GM19240 (cell line): ENCODE measurements at regions not wholly inside any gene's neighbourhood (a gene's known extent, or its start where the extent isn't known, plus 50 kb on each side); places are given as distances from the start of the nearest gene placed in this dataset.
"Not testable (repeated sequence)": the region's sequence is repeated elsewhere in the genome, so short reads cannot be mapped to it uniquely, and the experiment has no call there.

ENCODE experiments used
- DNase-seq: peaks from one replicate; pipeline ENCODE4 v3.0.0; 2011; ENCODE audit warnings: low spot score; ENCODE audit not compliant: insufficient read length

DNA sequence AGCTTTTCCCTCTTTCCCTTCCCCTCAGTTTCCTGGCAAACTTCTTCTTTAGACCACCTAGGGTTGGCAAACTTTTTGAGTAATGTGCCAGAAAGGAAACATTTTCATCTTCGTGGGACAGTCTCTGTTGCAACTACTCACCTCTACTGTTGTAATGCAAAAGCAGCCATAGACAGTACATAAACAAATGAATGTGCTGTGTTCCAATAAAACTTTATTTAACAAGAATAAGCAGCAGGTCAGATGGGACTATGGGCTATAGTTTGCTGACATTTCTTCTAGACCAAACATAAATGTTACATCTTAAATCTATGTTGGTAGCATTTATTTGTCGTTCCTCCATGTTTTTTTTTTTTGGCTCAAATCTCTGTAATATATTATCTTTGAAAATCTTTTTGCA is 552.4 kb downstream of the EDEM1 start:
- DNase-seq, result no peak

DNA sequence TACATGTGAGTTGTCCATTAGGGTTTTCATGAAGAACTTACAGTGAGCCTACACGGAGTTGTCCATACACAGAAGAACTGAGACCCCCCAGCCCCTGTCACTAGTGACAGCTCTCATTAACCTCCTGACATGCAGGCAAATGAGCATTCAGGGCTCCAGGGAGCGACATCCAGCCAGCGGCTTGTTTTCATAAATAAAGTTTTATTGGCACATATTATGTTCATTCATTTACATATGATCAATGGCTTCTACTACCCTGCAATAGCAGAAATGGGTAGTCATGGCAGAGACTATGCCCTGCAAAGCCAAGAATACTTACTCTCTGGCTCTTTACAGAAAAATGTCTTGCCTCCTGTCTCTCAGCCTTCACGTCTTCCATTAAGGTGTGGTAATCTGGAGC is 553.5 kb downstream of the EDEM1 start:
- no peak for DNase-seq

DNA sequence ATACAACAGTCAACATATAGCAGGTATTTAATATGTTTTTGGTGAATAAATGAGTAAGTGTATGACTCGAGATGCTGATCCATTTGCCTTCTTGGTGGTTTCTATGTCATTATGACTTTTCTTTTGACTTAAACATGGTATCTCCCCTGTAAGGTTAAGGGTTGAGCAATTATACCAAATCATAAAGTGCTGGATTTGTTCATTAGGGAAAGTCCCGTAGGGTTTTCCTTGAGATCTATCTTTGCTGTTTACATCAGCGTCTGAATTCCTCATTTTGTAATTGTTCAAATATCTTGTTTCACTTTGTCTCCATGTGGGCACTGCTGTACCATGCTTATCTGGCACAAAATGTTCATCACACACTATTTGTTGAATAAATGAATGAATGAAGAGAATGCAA is 562.6 kb downstream of the EDEM1 start:
- no peak for DNase-seq

DNA sequence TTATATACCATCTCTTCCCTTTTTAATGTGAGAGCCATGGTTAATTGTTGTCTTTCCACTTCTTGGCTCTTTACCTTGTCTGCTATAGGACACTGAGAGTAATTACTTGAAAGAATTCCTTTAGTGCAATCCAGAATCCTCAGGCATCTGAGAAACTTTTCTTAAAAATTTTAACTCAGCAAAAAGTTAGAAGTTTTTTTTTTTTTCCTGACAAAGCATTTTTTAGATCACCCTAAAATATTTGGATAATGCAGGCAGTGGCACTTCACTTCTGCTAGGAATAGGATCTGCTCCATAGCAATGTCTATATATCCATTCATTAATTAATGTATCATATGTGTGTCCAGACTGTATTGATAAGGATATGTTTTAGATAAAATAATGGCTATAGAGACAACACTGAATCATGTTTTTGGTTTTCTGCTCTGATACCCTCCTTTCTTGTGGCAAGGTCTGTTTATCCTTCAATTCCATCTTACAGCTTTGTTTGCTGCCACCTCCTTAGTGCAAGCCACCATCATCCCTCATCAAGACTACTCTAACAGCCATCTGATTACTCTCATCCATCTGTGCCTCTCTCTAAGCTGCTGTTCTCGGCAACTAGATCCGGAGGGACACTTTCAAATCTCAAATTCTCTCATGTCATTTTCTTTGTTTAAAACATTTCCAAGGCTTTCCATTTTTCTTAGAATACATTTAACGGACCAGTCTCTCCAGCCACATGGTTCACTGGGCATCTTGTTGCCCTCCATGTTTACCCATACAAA is 563.5 kb downstream of the EDEM1 start:
- DNase-seq, result no peak

DNA sequence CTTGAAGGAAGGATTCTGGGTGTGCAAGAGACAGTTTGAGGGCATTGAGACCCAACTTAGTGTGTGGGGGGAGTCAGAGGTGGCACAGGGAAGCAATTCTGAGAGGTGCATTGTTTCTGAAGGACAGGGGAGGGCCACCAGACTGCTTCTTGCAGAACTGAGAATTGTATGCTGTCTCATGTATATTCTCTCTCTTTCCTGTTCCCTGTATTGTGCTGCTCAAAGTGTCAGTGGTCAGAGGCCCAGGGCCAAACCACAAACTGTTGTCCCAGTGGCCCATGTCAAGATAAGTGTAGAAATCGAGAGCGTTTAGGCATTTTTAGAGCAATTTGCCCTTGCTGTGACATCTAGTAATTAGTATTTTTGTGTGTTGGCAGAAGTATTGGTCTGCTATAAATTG is 567.1 kb downstream of the EDEM1 start:
- DNase-seq, result no peak

DNA sequence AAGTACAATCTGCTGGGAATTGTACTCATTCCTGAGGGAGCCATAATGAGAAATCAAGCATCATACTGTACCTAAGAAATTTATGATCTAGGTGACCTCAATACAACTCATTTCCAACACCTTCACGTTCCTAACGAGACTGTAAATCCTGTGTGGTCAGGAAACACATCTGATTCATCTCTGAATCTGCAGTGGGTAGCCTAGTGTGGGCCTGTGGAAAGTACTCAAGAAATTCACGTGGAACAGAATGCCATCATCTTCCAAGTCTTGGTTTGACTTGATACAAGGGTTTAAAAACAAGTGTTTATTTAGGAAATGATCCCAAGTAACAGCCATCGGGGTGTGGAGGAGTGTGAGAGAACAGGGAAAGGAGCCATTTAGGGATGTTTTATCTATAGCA is 568.9 kb downstream of the EDEM1 start:
- no peak for DNase-seq

DNA sequence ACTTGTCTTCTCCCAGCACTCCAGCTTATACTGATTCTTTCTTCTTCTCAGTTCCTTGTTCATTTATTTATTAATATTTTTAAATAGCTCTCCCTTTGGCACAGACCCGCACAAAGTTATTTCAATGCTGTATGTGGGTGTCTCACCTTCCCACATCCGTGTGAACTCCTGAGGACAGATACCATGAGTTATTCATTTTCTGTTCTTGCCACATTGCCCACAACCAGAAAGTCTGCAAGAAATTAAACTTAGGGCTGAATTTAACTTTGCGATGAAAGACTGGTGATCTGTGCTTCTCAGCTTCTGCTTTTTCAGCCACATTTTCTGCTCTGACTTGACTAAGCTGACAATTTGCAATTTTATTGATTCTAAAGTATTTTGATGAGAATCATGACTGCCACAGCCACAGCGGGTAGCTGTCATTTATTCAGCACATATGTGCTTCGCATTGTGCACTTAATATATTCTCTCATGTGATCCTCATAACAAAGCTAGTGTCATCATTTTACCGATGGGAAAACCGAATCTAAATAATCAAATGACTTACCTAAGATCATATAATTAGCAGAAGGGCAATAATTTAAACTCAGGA is 569.8 kb downstream of the EDEM1 start:
- DNase-seq, result no peak

DNA sequence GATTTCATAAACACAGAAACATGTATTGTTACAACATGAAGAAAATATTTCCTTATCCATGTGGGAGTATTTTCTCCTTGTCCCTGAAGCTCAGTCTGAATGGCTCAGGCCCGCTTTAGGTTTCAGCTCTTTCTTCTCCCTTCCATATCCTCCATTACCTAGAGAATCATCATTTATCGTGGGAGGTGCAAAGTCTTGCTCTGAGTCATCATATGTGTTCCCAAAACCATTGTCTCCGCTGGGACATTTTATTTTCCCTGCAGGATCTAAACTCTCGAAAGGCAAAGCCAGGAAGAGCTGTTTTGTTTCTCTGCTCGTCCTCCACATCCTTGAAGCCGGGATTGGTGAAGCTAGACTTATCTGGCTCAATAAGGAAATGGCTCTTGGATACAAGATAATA is 571.2 kb downstream of the EDEM1 start:
- DNase-seq, result no peak

DNA sequence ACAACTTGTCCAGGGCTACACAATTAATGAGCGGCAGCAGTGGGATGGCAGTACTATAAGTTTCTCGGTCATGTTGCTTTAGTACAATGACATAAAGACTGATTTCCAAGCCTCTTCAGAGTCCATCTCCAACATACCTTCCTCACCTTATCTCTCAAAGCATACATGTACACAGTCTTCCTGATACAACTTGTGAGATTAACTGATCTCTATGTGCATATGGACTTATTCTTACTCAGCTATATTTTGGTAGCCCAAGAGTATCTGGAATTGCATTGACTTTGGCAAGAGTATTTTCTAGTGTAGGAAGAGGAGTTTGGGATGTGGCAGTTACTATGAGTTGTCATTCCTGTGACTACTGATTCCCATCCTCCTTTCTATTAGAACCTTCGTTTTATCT is 575.0 kb downstream of the EDEM1 start:
- DNase-seq, result no peak

DNA sequence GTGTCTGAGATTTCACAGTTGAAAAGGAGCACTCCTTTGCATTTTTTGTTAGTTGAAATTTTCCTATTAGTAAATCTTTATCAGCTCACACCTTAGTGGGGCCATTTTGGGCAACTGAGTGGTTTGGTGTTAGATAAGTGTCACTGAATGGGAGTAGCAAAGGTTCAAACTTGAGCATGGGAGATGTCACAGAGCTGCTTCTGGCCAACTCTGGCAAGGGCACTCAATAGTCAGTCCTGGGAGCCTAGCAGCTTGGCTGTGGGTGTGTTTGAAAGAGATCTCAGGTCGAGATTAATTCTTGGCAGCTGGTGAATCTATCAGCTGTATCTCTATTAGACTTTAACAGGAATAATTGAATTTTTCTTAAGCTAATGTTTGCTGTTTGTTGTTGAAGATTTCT is 579.3 kb downstream of the EDEM1 start:
- no peak for DNase-seq

DNA sequence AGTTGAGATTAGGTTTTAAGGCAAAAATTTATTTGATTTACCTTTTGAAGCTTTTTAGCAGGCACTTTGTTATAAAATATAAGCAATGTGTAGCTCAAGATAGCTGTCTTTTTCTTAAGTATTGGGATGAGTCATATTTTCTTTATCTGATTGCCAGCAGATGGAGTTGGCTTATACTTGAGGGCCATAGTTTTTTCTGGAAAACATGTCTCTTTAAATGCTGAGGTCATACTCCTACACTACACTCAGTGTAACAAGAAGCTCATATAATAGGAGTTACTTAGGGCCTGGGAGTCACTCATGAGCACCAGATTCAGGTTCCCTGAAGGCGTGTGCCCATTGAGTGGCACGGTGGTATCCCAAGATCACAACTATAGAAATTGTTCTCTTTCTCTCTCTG is 579.8 kb downstream of the EDEM1 start:
- DNase-seq, result no peak

DNA sequence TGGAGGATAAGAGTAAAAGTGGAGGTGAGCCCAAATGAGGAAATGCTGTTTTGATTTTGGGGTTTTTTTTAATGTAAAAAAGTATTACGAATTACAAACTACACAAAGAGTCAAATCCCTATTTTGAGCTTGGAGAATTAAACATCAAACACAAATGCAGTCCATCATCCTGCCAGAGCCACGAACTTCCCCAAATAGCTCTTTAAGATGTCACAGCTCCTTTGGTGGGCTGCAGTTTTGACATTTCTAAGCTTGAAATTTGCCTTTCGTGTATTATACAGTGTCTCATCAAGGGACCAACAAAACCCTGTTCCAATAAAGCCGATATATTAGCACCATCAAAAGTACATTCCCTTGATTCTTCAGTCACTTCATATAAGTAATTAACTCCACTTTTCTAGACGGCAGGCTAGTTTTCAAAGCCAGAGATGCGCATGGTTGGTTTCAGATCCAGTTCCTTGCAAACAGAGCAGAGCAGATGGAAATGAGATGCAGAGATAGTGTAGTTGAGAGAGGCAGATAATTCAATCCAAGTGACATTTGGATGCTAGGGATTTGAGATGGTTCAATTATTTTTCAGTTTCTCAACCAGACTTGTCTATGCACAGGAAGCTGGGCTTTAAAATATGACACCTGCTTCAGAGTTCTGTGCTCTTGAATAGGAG is 580.9 kb downstream of the EDEM1 start:
- DNase-seq, result no peak

DNA sequence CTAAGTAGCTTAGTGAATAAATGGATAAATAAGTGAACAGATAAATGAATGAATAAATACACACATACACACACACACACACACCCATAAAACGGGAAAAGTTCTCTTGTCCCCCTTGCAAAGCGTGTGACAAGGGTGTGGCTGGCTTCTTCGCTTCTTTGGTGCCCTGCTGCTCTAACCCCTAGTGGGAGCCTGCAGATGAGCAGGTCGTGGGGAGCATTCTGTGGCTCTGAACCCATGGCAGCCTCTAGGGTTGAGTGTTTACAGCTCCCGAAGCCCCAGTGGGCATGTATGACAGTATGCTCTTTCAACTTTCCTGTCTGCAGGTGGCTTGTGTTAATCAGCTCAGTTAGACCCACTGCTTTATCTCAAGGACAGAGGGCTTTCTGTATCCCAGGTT is 582.3 kb downstream of the EDEM1 start:
- DNase-seq, result no peak

DNA sequence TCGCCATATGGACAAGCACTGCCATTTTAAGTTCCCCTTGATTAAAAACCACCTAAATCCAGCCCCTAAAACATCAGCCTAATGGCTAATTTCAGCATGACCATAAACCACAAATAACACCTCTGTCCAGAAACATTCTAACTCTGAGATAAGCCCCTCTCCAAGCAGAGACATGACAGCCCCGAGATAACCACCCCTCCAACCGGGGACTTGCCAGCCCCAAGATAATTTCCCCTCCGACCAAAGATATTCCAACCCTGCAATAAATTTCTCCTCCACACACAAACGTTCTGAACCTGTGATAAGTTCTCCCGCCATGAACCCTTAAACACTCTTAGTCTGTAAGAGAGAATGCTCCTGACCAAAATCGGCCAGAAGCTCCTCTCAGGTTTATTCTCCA is 586.8 kb downstream of the EDEM1 start:
- no peak for DNase-seq

DNA sequence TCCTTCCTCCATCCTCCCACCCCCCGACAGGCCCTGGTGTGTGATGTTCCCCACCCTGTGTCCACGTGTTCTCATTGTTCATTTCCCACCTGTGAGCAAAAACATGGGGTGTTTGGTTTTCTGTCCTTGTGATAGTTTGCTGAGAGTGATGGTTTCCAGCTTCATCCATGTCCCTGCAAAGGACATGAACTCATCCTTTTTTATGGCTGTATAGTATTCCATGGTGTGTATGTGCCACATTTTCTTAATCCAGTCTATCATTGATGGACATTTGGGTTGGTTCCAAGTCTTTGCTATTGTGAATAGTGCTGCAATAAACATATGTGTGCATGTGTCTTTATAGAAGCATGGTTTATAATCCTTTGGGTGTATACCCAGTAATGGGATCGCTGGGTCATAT is 587.6 kb downstream of the EDEM1 start:
- not testable (repeated sequence) for DNase-seq

DNA sequence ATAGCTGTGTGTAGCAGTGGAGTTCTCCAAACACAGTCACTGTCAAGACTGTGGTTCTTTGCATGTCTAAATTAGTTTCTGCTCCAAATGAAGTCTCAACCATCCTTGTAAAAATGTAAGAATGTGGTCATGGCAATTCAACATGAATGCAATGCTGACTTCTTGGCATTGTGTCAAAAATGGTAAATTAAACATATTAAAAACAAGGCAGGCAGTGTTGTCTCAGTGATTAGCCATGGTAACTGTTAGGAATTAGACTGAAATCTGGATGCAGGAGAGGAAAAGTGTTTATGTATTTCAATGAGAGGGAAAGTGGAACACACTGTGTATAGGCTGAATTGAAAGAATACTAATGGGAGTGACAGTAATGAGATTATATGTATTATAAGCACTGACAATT is 597.2 kb downstream of the EDEM1 start:
- DNase-seq, result no peak

DNA sequence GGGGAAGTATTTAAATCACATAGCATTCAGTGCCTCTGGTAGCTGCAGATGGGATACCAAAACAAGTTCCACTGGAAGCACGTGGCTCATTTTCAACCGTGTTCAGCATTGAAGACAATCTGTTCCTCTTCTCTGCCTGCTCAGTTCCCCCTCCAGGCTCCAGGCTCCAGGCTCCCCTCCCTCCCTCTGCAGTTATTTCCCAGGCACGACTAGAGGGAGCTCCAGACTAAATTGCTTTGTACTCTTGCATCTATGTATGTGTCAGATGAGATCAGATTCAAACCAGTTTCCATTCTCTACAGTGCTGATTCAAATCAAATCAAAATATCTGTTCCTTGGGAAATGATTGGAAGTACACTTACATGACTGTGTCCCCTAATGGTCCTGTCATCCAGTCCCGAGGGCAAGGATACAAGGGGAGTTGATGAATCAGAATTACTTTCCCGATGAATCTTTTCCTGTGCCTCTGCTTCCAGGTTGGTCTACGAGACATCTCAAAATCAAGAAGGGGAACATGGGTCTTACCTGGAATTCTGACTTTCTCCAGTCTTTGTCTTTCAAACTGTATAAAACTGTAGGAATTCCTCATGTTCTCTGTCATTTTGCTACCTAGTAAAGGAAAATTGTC is 600.5 kb downstream of the EDEM1 start:
- DNase-seq, result no peak

DNA sequence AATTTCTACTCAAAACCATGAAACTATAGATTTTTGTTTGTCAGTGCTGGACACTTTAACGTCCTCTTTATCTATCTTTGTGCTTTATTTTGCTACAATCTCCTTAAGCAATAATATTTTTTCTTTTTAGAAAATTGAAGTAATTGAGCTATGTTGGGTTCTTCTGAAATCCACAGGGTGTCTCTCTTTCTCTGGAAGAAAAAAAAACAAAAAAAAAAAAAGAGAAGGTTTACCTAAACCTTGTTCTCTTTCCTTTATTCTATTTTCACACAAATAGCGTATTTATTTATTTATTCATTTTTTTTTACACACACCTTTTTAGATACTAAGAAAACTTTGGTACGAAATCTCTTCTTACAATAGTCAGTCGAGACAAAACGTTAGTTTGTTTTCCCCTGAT is 601.0 kb downstream of the EDEM1 start:
- DNase-seq, result no peak

DNA sequence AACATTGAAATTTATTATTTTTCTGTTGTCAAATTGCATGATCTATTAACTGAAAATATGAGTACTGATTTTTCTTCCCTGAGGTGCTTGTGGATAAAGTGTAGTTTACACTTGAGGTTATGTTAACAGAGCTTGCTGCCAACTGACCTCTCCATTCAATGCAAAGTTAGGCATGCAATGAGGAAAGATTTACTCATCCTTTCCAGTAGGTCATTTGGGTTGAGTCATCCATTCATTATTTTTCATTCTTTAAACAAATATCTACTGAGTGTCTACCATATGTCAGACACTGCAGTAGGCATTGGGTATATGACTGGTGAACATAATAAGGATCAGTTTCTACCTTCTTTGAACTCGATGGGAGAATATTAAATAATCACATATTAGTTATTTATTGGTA is 604.1 kb downstream of the EDEM1 start:
- no peak for DNase-seq

DNA sequence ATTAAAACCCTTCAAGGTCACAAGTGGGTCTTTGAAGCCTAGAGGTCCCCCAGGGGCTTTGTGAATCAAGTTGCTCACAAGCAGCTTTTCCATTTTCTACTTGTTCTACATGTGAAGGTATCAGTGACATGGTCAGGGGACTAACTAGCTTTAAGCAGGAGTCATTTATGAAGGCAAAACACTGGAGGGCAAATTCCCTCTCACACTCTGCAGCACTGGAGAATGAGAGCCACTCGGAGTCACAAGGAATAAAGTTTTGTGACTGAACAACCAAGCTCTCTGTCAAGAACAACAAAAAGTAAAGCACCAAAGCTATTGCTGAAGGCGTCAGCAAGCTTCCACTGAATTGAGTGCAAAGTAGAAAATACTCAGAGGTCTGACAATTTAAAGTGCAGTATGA is 609.0 kb downstream of the EDEM1 start:
- no peak for DNase-seq

DNA sequence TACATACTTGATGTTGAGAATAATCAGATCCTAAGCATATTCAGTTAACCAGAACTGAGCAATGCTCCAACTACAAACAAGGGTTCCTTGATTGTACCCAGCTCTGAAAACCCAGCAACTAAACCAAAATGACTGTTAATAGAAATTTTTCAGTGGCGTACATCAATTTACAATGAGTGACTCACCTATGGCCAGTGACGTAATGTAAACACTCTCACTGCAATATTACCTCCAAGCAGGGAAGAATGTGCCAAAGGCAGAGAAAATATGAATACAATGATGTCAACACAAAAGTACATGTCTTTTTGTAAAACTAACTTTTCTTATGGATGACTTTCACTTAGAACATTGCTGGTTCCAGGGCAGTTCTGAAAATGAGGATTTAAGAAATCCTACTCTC is 611.3 kb downstream of the EDEM1 start:
- no peak for DNase-seq

DNA sequence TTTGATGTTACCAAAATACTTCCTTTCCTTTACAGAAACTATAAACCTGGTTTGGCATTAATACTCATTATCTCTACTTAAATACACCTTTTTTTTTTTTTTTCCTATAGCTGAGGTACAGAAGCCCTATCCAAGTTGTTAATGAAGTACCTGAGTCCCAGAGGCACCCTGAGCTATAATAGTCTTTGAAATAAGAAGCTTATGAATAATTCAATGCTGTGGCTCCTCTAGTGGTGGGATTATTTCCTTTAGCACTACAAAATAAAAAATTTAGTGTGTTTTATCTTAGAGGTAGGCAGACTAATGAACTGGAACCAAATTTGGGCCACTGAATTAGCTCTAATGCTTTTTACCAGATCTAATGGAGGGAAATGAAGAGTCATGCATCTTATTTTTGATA is 611.9 kb downstream of the EDEM1 start:
- DNase-seq, result no peak

DNA sequence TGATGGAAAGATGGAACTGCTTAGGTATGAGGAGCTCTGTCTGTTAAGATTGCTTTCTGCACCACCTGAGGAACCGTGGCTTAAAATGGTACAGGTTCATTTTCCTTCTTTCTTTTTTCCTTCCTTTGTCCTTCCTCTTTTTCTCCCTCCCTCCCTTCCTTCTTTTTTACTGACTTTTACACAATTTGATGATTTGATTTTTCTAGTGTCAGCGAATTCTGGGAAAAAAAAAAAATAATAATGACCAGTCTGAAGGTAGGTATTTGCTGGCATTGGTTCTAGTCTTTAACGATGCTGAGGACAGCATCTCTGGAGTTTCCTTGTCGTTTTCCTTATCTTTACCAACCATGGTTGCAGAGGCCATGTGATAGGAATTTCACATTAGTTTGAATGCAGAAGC is 613.5 kb downstream of the EDEM1 start:
- no peak for DNase-seq
